ENCODE measurements at regions not wholly inside any gene's neighbourhood (a gene's known extent, or its start where the extent isn't known, plus 50 kb on each side); places are given as distances from the start of the nearest gene placed in this dataset.
"Not testable (repeated sequence)": the region's sequence is repeated elsewhere in the genome, so short reads cannot be mapped to it uniquely, and the experiment has no call there.

DNA sequence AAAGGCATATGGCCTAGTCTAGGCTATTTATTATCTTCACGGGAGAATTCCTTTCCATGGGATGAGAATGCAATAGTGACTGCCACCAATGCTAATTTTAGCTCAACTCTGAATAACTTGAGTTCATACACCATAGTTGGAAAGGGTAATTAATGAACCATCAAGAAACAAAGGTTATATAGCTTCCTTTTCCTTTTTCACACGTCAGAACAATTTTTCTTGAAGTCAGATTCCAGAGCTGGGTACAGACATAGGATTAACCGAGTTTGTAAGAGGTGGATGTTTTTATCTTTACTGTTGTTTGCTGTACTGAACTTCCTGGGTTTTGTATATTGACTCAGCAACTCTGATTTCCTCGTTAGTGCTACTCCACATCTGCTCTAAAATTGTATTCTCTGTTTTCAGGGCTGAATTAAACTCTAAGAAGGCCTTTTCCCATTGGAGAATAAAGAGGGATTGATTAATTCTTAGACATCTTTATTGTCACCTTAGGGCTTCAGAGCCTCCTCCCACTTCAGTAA, 262.0 kb downstream of the NUF2 start:
- DNase-seq = no peak

GRCh38 chr1:163585796-163586195, 264.0 kb downstream of the NUF2 start:
- DNase-seq = no peak

- DNase-seq = no peak
Observed at GRCh38 chr1:163588796-163589195, 267.0 kb downstream of the NUF2 start.

DNA sequence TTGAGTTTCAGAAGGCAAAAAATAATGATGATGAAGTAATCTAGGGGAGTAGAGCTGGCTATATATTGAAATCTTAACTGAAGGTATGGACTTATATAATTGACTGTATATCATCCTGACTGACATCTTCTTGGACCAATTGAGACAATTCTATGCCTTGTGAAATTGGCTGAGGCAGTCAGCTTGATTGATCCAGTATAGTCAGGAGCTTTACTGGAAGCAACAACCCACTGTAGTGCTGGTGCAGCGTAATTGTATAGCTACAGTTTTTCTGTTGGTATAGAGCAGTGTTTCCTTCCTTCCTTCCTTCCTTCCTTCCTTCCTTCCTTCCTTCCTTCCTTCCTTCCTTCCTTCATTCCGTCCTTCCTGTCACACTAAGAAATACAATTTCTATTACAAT, 268.0 kb downstream of the NUF2 start:
- no peak for DNase-seq

- not testable (repeated sequence) for DNase-seq
Observed at GRCh38 chr1:163591131-163591530, 269.4 kb downstream of the NUF2 start.

- DNase-seq = not testable (repeated sequence)
Observed at GRCh38 chr1:163592623-163593022, 270.9 kb downstream of the NUF2 start.

GRCh38 chr1:163596106-163596505, 274.4 kb downstream of the NUF2 start:
- DNase-seq = not testable (repeated sequence)

GRCh38 chr1:163596541-163597258, 274.9 kb downstream of the NUF2 start:
- no peak for DNase-seq

GRCh38 chr1:163604321-163604720, 282.6 kb downstream of the NUF2 start:
- no peak for DNase-seq

GRCh38 chr1:163604896-163605295, 283.1 kb downstream of the NUF2 start:
- no peak for DNase-seq

- no peak for DNase-seq
Observed at GRCh38 chr1:163608979-163609378, 287.2 kb downstream of the NUF2 start.

DNA sequence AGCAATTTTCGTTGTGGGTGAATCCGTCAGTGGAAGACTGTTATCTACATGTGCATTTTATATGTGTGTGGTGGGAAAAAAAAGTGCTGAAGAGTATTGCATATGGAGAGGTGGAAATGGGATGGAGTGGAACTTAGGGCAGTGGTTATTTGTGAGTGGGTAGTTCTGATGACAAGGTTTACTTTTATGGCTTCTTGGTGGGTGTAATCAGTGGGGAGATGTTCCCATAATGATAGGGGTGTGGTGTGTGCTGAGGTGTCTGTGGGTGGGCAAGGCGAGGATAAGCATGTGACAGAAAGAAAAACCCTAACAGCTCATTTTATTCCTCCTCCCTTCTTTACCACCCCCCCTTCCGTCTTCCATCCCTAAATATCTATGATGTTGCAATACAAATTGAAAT, 288.1 kb downstream of the NUF2 start:
- DNase-seq = no peak

- no peak for DNase-seq
Observed at GRCh38 chr1:163610486-163610885, 288.7 kb downstream of the NUF2 start.

- DNase-seq = no peak
Observed at GRCh38 chr1:163614361-163614760, 292.6 kb downstream of the NUF2 start.

DNA sequence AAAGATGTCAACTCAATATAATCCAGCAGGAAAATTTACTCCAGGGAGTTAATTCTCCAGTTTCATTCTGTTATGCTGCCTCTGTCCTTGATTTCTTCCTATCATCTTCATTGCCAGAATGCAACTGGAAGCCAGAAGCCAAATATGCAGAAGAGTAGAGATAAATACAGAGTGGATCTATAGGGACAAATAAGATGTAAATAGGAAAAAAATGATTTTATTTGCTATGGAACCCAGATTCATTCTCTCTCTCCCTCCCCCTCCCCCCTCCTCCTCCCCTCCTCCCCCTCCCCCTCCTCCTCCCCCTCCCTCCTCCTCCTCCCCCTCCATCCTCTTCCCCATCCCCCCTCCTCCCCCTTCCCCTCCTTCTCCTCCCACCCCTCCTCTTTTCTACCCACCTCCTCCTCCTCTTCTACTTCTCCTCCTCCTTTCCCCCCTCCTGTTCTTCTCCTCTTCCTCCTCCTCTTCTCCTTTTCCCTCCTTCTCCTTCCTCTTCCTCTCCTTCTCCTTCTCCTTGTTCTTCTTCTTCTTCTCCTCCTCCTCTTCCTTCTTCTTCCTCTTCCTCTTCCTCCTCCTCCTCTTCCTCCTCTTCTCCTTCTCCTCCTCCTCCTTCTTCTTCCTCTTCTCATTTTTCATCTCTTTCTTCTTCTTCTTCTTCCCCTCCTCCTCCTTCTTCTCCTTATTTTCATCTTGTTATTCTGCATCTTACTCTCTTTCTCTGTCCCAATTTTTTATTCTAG, 306.4 kb downstream of the NUF2 start:
- DNase-seq = no peak

GRCh38 chr1:163632269-163632668, 310.5 kb downstream of the NUF2 start:
- DNase-seq = no peak

DNA sequence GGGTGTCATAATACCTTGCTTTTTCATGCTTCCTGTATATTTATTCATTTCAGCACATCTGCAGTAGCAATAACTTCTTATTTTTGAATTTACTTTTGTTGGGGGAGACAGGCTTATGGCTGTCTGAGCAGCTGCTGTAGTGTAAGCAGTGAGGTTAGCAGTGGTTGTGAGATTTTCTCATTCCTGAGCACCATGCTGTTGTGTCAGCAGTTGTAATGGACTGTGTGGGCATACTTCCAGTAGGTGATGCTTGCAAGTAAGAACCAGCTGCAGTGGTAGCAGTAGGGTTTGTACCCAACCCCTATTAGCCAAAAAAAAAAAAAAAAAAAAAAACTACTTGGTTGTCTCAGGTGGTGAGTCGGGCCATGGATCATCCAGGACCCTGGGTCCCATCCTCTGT, 311.6 kb downstream of the NUF2 start:
- no peak for DNase-seq

DNA sequence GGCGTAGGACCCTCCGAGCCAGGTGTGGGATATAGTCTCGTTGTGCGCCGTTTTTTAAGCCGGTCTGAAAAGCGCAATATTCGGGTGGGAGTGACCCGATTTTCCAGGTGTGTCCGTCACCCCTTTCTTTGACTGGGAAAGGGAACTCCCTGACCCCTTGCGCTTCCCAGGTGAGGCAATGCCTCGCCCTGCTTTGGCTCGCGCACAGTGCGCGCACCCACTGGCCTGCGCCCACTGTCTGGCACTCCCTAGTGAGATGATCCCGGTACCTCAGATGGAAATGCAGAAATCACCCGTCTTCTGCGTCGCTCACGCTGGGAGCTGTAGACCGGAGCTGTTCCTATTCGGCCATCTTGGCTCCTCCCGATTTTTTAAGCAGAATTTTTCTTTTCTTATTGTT, 323.9 kb downstream of the NUF2 start:
- DNase-seq = not testable (repeated sequence)

GRCh38 chr1:163650624-163651023, 328.9 kb downstream of the NUF2 start:
- DNase-seq = no peak

DNA sequence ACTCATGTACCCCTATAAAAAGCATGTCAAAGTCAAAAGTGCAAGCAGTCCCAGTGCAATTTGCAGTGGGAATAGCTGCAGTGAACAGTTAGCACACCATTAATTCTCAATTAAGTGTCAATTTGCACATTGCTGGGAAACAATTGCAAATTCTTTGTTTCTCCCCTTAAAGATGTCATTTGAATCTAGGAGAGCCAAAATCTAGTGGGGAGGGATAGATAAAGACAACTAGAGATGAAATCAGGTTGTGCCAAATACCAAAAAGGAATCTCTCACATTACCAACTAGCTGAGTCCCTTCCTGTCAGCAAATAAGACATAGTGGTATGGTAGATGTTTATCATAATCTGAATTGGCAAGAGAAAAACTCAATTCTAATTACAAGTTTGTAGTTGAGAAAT, 330.7 kb downstream of the NUF2 start:
- no peak for DNase-seq

- DNase-seq = no peak
Observed at GRCh38 chr1:163655565-163655964, 333.8 kb downstream of the NUF2 start.

GRCh38 chr1:163656095-163656759, 334.5 kb downstream of the NUF2 start:
- no peak for DNase-seq

DNA sequence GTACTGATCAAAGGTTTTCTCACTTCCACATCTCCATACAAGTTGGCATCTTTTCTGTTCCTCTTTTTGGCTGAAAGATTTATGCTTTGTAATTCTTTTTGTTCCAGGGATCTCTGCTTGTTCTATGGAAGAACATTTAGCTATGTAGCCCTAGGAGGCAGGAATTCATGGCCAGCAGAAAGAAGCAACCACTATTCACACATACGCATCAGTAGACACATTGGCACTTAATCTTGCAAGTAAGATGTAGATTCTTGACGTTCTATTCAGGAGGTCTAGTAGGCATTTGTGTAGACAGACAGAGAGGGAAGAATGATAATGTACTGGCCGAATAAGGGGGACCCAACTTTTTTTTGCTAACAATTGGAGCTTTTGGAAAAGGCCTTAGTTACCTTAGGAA, 336.0 kb downstream of the NUF2 start:
- no peak for DNase-seq

GRCh38 chr1:163661391-163661790, 339.6 kb downstream of the NUF2 start:
- no peak for DNase-seq
